ENCODE measurements at regions not wholly inside any gene's neighbourhood (a gene's known extent, or its start where the extent isn't known, plus 50 kb on each side); places are given as distances from the start of the nearest gene placed in this dataset.
A peak's percentile ranks its signal among the peaks of the same experiment; 100 is the strongest.

DNA sequence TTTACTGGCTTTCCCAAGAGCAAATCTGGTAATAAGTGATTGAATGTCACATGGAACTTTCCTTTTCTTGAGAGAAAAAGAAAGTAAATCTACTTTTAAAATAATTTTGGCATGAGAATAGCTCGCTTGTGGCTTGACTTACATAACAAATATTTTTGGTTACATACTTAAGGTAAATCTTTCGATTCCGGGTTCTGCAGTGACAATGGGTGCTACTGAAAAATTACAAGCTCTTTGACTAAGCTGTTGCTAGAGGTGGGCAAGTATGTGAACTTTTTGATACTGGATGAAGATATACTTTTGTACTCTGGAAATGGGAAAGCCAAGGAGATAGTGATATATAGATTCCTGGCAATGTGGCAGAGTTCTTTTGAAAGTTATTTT, 51.9 kb upstream of the OTOL1 start:
- no peak for DNase-seq (ENCODE audit: low spot score)

DNA sequence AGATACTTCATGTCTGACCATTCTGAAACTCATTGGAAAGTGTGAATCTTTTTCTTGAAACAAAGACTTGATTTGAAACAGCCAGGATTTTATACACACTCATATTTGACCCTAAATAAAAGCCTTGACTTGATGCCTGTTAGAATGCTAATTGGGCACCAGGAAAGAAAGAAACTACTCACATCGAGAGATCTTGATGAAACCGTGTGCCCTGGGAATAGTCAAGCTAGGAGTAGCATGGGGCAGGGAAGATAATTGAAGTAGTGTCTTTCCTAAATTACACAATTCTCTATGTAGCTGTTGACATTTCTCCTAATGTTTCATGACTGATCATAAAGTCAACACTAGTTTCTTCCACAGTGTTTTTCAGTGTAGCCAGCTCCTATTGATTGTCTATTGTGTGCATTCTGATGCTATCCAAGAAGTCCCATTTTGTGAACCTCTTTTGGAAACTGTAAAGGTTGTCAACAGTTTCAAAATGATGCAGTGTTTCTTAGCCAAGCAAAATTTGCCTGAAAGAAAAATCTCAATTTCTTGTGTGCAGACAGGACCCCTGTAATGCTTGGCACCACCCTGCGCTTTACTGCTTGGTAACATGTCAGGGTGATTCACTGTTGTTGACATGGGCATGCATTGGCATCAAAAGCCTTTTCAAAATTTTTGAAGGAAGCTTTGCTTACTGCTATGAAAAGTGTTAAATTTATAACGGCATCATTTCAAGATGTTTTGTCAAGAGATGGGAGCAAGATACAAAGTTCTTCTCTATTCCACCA, 52.5 kb upstream of the OTOL1 start:
- DNase-seq (ENCODE audit: low spot score): no peak

DNA sequence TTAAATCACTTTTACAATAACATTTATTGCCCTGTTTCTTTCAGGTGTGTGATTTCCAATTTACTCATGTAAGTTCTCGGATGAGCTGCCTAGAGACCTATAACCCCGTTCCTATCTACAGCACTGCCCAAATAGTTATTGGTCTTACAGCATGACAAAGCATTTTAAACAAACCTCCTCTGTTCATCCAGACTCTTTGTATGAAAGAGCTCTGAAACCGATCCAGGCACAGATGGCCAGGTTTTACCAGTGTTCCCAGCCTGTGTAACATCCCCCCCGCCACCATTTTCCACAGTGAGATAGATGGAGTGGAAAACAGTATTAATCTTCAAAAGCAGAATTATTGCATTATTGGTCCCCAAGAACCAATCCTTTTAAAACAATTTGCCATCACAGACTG, 59.0 kb upstream of the SPTSSB start:
- DNase-seq (ENCODE audit: low spot score): no peak

- DNase-seq (ENCODE audit: low spot score): no peak
Measured at GRCh38 chr3:161427347-161427746, 56.0 kb upstream of the SPTSSB start.

- no peak for DNase-seq (ENCODE audit: low spot score)
Measured at GRCh38 chr3:161426758-161427157, 55.4 kb upstream of the SPTSSB start.

DNA sequence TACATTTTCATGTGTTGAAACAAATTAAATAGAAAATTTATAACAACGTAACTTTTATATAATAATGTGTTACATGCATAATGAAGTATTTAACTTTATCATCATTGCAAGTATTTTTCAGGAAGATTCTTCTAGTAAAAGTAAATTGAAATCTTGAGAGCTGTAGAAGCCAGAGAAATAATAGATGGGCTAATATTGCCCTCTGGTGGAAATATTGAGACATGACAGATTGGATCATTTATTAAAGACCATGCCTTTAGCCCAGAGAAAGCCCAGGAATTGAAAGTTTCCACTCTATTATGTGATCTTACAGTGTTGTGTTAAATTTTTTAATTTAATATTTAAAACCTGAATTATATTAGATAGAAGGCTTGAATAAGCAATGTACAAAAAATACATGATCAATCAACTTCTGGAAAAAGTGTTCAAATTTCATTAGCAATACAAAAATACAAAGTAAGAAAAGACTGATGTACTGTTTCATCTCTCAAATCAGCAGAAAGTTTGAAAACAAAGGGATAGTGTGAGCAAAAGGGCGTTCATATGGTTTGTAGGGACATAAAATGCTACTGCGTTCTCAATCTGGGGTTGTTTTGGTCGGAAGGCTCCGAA, 52.7 kb upstream of the SPTSSB start:
- DNase-seq (ENCODE audit: low spot score): peak; percentile 39

GRCh38 chr3:161422171-161422700, 50.9 kb upstream of the SPTSSB start:
- no peak for DNase-seq (ENCODE audit: low spot score)

Measured in Ammon's horn (tissue), 1 donor.